HL-60 (cell line): ENCODE measurements at regions not wholly inside any gene's neighbourhood (a gene's known extent, or its start where the extent isn't known, plus 50 kb on each side); places are given as distances from the start of the nearest gene placed in this dataset.
"Not testable (repeated sequence)": the region's sequence is repeated elsewhere in the genome, so short reads cannot be mapped to it uniquely, and the experiment has no call there.

Experiments used
- DNase-seq, 2 experiments: peaks; one replicate each; pipeline ENCODE4 v3.0.0-alpha.2; 2010 to 2020; ENCODE audit warnings: low read depth in 1 of 2, low spot score in 1 of 2
- H3K27ac ChIP-seq: fragments of 250-450 bp; sonication (Bioruptor Pico); replicated peaks from 2 replicates; pipeline ENCODE4 v1.5.1; 2020; ENCODE audit warnings: mild to moderate bottlenecking, moderate library complexity
- H3K27me3 ChIP-seq: fragments of 250-450 bp; sonication (Bioruptor Pico); 2 replicates; pipeline ENCODE4 v1.5.1; 2021; ENCODE audit warnings: mild to moderate bottlenecking, moderate library complexity; ENCODE audit not compliant: insufficient read depth, poor library complexity, severe bottlenecking
- H3K4me3 ChIP-seq: replicated peaks from 2 replicates; pipeline ENCODE4 v1.5.1; 2011; ENCODE audit warnings: mild to moderate bottlenecking, control low read depth, low read length; ENCODE audit not compliant: insufficient read depth
- CTCF ChIP-seq: IDR thresholded peaks from one replicate; pipeline ENCODE4 v1.5.1; 2011; ENCODE audit warnings: low read length, control low read depth, inconsistent platforms; ENCODE audit not compliant: insufficient read depth
- GABPA ChIP-seq: IDR thresholded peaks from 2 replicates; pipeline ENCODE4 v1.6.1; 2012; ENCODE audit warnings: low read depth
- POLR2AphosphoS5 ChIP-seq: IDR thresholded peaks from 2 replicates; pipeline ENCODE4 v1.6.1; 2012; ENCODE audit warnings: low read depth
- REST ChIP-seq: IDR thresholded peaks from 2 replicates; pipeline ENCODE4 v1.6.1; 2012; ENCODE audit warnings: low read depth; ENCODE audit not compliant: insufficient replicate concordance
- SPI1 ChIP-seq: IDR thresholded peaks from 2 replicates; pipeline ENCODE4 v1.6.1; 2012; ENCODE audit warnings: low read depth, mild to moderate bottlenecking, borderline replicate concordance

- TF ChIP-seq CTCF, result no peak
- no peak for TF ChIP-seq POLR2AphosphoS5
- no peak for TF ChIP-seq REST
- no peak for TF ChIP-seq GABPA
- TF ChIP-seq SPI1, result no peak
- Histone ChIP-seq H3K27ac (no peak overlapping the region), H3K27me3 (no peaks in the 10 kb centered on the region), H3K4me3 (no peak overlapping the region)
- DNase-seq, result no peak
Observed at GRCh38 chr2:52423111-52423510, 1344.5 kb upstream of the CHAC2 start.

GRCh38 chr2:52416340-52416739 lies 1351.3 kb upstream of the CHAC2 start:
- DNase-seq, result no peak
- TF ChIP-seq GABPA, result no peak
- no peak for TF ChIP-seq SPI1
- no peak for TF ChIP-seq REST
- TF ChIP-seq POLR2AphosphoS5, result no peak
- no peak for TF ChIP-seq CTCF
- Histone ChIP-seq H3K27ac (no peak overlapping the region), H3K27me3 (no peaks in the 10 kb centered on the region), H3K4me3 (no peak overlapping the region)

GRCh38 chr2:52414561-52415295 lies 1352.9 kb upstream of the CHAC2 start:
- Histone ChIP-seq H3K27ac (no peak overlapping the region), H3K27me3 (no peaks in the 10 kb centered on the region), H3K4me3 (no peak overlapping the region)
- TF ChIP-seq SPI1 (no peak), GABPA (no peak)
- DNase-seq, result no peak

GRCh38 chr2:52409308-52410118 lies 1358.1 kb upstream of the CHAC2 start:
- not testable (repeated sequence) for H3K27me3 ChIP-seq, H3K27ac ChIP-seq, H3K4me3 ChIP-seq, DNase-seq

GRCh38 chr2:52405980-52406379 lies 1361.6 kb upstream of the CHAC2 start:
- no peak overlapping the region for H3K27ac ChIP-seq
- H3K27me3 ChIP-seq, result no peaks in the 10 kb centered on the region
- no peak for TF ChIP-seq SPI1
- TF ChIP-seq REST, result no peak
- no peak for TF ChIP-seq POLR2AphosphoS5
- no peak for TF ChIP-seq CTCF
- no peak for TF ChIP-seq GABPA
- no peak for DNase-seq
- H3K4me3 ChIP-seq, result no peak overlapping the region
